GM19467 (cell line): ENCODE measurements at regions not wholly inside any gene's neighbourhood (a gene's known extent, or its start where the extent isn't known, plus 50 kb on each side); places are given as distances from the start of the nearest gene placed in this dataset.

Experiments used
- ATAC-seq: cut with Tn5 transposase; IDR thresholded peaks from one replicate; pipeline ENCODE4 v1.9.1; 2021; ENCODE audit warnings: mild to moderate bottlenecking, moderate library complexity; ENCODE audit not compliant: unreplicated experiment

GRCh38 chr4:32455231-32455630 lies 1735.1 kb downstream of the PCDH7 start:
- ATAC-seq = no peak

GRCh38 chr4:32460972-32461371 lies 1740.8 kb downstream of the PCDH7 start:
- ATAC-seq = no peak

- no peak for ATAC-seq
Measured at GRCh38 chr4:32462944-32463343, 1742.8 kb downstream of the PCDH7 start.

- no peak for ATAC-seq
Measured at GRCh38 chr4:32470087-32470585, 1750.0 kb downstream of the PCDH7 start.

GRCh38 chr4:32472918-32473317 lies 1752.7 kb downstream of the PCDH7 start:
- no peak for ATAC-seq

- ATAC-seq = no peak
Measured at GRCh38 chr4:32475710-32476109, 1755.5 kb downstream of the PCDH7 start.

GRCh38 chr4:32477518-32477917 lies 1757.3 kb downstream of the PCDH7 start:
- no peak for ATAC-seq

GRCh38 chr4:32485956-32486355 lies 1765.8 kb downstream of the PCDH7 start:
- ATAC-seq = no peak

GRCh38 chr4:32488690-32489089 lies 1768.5 kb downstream of the PCDH7 start:
- no peak for ATAC-seq

GRCh38 chr4:32499171-32499570 lies 1779.0 kb downstream of the PCDH7 start:
- ATAC-seq = no peak

- ATAC-seq = no peak
Measured at GRCh38 chr4:32503241-32503640, 1783.1 kb downstream of the PCDH7 start.

- ATAC-seq = no peak
Measured at GRCh38 chr4:32506067-32506466, 1785.9 kb downstream of the PCDH7 start.

GRCh38 chr4:32519060-32519459 lies 1798.9 kb downstream of the PCDH7 start:
- ATAC-seq = no peak

- ATAC-seq = no peak
Measured at GRCh38 chr4:32525420-32525819, 1805.3 kb downstream of the PCDH7 start.

- ATAC-seq = no peak
Measured at GRCh38 chr4:32544846-32545245, 1824.7 kb downstream of the PCDH7 start.

GRCh38 chr4:32551943-32552342 lies 1831.8 kb downstream of the PCDH7 start:
- ATAC-seq = no peak

- ATAC-seq = no peak
Measured at GRCh38 chr4:32560306-32560705, 1840.1 kb downstream of the PCDH7 start.

- ATAC-seq = no peak
Measured at GRCh38 chr4:32562010-32562409, 1841.8 kb downstream of the PCDH7 start.

GRCh38 chr4:32564626-32565025 lies 1844.5 kb downstream of the PCDH7 start:
- ATAC-seq = no peak

GRCh38 chr4:32569861-32570260 lies 1849.7 kb downstream of the PCDH7 start:
- no peak for ATAC-seq

- ATAC-seq = no peak
Measured at GRCh38 chr4:32572366-32572765, 1852.2 kb downstream of the PCDH7 start.

GRCh38 chr4:32574803-32575202 lies 1854.6 kb downstream of the PCDH7 start:
- ATAC-seq = no peak

- ATAC-seq = no peak
Measured at GRCh38 chr4:32589097-32589496, 1868.9 kb downstream of the PCDH7 start.

- ATAC-seq = no peak
Measured at GRCh38 chr4:32589853-32590252, 1869.7 kb downstream of the PCDH7 start.
